HG03354 (cell line): ENCODE measurements at regions not wholly inside any gene's neighbourhood (a gene's known extent, or its start where the extent isn't known, plus 50 kb on each side); places are given as distances from the start of the nearest gene placed in this dataset.

Experiments used
- ATAC-seq: cut with Tn5 transposase; IDR thresholded peaks from one replicate; pipeline ENCODE4 v1.9.1; 2021; ENCODE audit warnings: mild to moderate bottlenecking; ENCODE audit not compliant: unreplicated experiment, poor library complexity, severe bottlenecking

DNA sequence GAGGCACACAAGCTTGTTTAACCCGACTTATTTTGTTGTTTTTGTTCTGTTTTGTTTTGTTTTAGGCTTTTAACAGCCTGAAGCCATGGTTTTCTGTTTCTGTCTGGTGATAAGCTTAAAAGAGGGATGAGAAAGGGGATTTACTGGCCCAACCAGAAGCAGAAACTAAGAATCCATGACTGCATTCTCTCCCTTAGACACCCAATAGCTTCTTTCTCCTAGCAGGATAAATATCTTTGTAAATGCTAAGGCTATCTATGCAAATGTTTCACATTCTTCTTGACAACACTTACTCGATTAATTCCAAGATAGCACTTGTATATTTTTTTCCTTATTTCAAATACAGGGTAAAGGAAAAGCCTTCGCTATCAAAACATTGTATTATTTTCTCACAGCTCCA, 53.7 kb upstream of the SMAD1 start:
- ATAC-seq: no peak

- no peak for ATAC-seq
Observed at GRCh38 chr4:145427221-145427620, 54.4 kb upstream of the SMAD1 start.

GRCh38 chr4:145423017-145423708, 58.5 kb upstream of the SMAD1 start:
- ATAC-seq: no peak

DNA sequence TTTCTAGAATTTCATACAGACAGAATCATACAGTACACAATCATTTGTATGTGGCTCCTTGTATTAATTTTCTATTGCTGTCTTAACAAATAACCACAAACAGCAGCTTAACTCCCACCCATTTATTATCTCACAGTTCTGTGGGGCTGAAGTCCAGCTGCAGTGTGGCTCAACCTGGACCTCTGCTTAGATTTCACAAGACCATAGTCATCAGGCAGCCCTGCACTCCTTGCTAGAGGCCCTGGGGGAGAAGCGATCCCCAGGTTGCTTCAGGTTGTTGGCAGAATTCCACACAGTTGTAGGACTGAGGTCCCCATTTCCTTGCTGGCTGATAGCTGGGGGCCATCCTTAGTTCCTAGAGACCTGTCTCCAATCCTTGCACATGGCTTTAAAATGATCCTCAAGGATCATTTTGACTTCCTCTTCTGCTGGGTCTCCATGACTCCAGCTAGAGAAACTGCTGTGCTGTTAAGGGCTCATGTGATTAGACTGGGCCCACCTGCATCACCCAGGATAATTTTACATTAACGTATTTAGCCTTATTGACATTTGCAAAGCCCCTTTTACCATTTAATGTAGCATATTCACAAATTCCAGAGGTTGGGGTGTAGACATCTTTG, 60.9 kb upstream of the SMAD1 start:
- no peak for ATAC-seq

- no peak for ATAC-seq
Observed at GRCh38 chr4:145418739-145419138, 62.9 kb upstream of the SMAD1 start.

- ATAC-seq: no peak
Observed at GRCh38 chr4:145417348-145418130, 64.1 kb upstream of the SMAD1 start.

DNA sequence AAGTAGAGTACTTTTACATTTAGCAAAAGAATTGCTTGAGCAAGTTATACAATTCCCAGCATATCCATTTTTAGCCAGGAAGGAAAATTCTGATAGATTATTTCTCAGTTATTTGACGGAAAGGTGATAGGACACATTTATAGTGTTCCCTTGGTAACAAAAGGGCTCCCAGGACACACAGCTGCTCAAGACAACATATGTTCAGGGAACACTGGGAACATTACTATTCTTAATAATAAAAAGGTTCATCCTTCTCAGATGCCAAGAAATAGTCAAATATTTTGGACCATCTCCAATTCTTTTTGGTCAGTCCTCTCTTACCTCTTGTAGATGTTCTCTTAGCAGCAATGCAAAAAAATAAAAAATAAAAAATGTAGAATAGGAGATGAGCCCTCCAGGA, 66.8 kb upstream of the SMAD1 start:
- ATAC-seq: no peak

- no peak for ATAC-seq
Observed at GRCh38 chr4:145414226-145414625, 67.4 kb upstream of the SMAD1 start.

GRCh38 chr4:145406970-145407369, 74.7 kb upstream of the SMAD1 start:
- no peak for ATAC-seq

DNA sequence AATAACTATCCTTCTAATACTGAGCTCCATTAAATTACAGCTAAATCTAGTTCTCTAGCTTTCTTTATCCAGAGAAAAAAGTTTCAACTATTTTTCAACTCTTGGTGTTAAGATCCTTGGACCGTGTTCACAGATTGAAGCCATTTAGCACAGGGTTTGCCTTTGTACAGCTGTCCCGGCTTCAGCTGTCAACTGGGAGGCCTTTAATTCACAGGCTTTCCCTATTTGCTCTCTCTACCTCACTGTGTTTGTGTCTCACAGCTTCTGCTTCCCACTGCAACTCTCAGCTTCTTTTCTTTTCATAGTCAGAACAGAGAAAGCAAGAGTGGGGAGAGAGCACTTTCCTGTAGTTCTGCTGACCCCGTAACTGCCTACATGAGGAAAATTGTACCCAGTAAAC, 76.9 kb upstream of the SMAD1 start:
- ATAC-seq: no peak

GRCh38 chr4:145396581-145396980, 85.1 kb upstream of the SMAD1 start:
- no peak for ATAC-seq

GRCh38 chr4:145390571-145390970, 91.1 kb upstream of the SMAD1 start:
- no peak for ATAC-seq

DNA sequence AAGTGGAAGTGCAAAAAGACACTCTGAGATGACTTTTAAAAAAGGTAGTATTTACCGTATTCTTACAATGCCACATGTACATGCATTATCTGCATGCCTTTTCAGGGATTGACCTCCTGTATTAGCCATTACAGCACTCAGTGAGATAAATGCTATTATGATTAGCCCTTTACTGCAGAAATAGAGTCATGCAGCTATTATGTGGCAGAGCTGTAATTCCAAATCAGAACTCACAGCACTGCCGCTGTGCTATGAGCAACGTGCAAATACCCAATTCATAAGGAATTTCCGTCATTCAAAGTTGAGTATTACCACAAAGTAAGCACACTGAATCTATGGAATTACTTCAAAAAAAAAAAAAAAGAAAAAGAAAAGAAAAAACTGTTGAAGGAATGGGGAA, 92.1 kb upstream of the SMAD1 start:
- ATAC-seq: no peak

DNA sequence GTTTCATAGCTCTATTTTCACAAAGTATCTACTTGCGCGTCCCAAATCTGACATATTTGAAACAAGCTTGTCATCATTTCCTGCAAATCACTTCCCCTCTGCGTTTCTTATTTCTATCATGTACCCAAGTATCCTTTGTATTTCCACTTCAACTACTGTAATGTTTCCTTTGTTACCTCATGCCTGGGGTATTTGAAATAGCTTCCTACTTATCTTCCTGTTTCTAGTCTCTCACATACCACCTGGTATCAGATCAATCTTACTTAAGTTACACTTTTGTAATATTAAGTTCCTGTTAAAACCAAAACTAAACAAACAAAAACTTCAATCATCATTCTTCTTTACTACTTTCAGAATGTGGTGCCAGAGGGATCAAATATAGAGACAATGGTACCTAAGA, 93.6 kb upstream of the SMAD1 start:
- no peak for ATAC-seq

GRCh38 chr4:145387079-145387478, 94.6 kb upstream of the SMAD1 start:
- ATAC-seq: no peak

DNA sequence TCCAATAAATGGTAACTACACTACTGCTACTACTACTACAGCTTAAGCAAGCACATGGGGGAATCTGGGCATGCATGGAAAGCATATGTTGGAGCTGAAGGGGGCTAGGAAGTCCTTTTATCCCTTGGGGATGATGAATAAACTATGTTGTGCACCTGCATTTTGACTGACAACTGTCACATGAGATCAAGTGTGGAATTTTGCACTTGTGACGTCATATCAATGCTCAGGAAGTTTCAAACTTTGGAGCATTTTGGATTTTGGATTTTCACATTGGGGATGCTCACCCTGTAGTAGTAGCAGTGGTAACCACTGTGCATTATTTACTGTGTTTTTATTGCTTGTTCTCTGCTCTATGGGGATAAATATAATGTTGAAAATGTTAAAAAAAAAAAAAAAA, 100.5 kb upstream of the SMAD1 start:
- ATAC-seq: no peak

GRCh38 chr4:145380123-145380522, 101.5 kb upstream of the SMAD1 start:
- no peak for ATAC-seq

DNA sequence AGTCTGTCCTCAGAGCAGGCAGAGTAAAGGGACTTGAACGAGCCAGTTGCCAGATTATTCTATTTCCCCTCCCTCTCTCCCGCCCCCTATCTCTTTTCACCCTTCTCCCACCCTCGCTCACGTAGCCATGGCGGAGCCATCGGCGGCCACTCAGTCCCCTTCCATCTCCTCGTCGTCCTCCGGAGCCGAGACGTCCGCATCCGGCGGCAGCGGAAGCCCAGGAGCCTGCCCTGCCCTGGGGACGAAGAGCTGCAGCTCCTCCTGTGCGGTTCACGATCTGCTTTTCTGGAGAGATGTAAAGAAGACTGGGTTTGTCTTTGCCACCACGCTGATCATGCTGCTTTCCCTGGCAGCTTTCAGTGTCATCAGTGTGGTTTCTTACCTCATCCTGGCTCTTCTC, 106.2 kb upstream of the SMAD1 start:
- no peak for ATAC-seq

- no peak for ATAC-seq
Observed at GRCh38 chr4:145352438-145353145, 129.1 kb upstream of the SMAD1 start.

- ATAC-seq: no peak
Observed at GRCh38 chr4:145351922-145352321, 129.7 kb upstream of the SMAD1 start.
